ENCODE measurements at regions not wholly inside any gene's neighbourhood (a gene's known extent, or its start where the extent isn't known, plus 50 kb on each side); places are given as distances from the start of the nearest gene placed in this dataset.

DNA sequence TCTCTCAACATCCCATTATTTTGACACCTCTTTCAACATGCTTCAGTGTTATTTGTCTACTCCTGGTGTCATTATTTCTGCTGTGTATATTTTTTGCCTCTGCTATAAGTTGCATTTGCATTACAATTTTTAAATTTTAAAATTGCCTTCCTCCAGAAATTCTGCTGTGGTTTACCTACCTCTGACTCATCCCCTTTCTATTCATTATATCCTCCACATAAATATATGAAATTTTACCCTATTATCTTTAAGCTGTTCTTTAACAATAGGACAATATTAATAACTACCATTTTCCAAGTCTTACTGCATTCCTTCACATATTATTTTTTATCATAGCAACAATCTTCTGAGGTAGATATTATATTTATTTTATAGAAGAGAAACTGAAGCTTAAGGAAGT lies 178.1 kb upstream of the NRIP1 start:
- no peak for DNase-seq

DNA sequence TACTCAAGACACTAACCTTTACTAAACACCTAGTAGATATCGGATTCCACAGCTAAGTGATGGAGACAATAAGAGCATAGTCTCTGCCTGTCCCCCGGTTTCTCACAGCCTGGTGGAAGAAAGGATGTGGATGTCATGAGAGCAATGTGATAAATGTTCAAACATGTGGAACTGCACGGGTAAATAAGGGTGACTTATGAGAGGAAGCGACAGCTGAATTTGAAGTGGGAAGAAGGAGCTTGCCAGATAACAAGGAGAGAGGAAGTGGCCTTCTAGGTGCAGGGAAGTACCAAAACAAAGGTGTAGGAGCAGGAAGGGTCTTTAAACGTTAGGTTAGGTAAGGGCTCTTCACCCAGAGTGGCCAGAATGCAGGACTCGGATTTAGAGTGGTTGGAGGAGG lies 178.6 kb upstream of the NRIP1 start:
- no peak for DNase-seq

DNA sequence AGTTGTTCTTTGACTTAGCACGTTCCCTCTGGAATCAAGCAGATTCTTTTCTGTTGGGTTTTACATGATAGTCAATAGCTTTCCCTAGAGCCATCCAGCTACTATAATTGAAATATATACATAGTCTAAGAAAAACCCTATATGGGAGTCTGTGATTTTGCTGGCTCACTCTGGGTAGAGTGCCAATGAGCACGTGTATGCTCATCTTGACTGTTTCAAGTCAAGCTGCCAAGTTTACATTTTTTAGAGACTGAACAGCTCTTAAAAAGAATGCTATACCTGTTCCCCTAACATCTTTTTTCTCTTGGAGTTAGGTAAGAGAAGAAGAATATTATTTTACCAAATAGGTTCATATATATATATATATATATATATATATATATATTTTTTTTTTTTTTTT lies 182.8 kb upstream of the NRIP1 start:
- DNase-seq, result no peak

DNA sequence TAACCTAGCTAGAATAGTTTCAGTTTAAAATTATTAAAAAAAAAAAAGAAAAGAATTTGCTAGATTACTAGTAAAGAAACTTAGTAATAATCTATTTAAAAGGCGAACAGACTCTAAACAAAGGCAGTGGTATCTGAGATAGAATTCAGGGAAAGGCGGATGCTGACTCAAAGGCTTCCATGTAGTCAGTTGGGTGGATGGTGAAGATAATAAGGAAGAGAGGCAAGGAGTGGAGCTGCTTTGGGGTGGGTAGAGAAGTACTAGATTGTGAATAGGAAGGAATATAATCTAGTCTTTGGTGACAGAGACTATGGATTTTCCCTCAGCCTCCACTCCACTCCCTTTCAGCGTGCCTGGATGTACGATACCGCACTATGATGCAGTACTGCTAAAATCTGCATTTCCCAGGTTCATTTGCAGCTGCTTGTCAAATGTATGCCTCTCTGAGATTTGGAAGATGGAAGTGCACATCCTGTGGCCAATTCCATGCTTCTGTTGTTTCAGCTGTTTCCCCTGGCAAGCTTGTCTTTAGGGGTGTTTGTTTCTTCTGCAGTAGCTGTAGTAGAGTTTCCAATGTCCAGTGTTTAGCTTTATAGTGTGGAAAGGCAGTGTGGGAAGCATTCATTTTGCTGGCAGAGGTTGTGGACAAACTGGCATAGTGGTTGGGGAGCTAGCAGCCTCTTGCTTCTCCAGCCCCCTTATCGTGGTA lies 184.6 kb upstream of the NRIP1 start:
- DNase-seq, result no peak

DNA sequence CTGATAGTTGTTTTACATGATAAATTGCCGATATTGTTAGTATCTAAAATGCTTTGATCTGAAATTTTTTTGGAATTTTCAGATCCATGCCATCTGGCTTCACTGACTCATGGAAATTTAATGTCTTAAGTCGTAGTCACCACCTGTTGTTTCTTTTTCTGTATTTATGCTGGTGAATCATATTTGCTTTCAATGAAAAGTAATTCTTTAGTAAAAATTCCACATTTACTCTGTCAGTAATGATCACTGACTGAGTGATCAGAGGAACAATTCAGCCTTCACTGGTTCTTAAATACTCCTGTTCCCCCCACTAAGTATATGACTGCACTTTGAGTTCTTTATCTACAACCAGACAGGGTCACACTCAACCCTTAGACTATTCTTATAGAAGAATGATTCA lies 185.6 kb upstream of the NRIP1 start:
- DNase-seq, result no peak

DNA sequence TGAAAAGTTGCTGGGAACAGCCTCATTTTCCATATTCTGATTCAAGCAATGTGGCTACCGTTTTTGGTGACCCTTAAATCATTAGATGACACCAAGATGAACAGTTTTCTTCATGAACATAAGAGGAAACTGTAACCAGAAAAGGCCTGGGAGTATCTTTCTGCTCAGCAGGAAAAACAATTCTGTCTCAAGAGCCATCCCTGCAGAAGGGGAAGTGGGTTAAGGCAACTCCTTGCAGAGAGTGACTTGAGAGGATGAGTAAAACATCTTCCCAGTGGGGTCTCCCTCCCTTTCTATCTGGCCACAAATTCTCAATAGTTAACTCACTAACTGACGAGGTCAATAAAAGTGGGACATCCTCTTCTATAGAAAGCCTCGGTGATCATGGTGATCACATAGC lies 187.6 kb upstream of the NRIP1 start:
- DNase-seq, result no peak

DNA sequence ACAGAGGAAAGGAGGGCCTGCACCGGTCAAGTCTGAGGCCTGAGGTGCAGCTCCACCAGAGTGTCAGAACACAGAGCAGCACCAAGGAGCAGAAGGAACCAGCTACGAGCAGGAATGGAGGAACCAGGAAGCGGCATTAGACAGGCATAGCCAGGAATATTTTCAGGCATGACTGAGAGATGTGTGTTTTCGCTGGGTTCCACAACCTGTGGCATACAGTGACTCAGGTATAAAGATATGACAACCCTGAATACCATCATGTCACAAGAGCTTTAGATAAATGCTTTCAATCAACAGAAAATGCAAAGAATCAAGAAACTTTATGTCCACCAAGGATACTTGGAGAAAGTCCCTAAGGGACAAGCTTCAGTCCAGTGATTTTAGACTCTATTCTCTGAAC lies 189.3 kb upstream of the NRIP1 start:
- no peak for DNase-seq

DNA sequence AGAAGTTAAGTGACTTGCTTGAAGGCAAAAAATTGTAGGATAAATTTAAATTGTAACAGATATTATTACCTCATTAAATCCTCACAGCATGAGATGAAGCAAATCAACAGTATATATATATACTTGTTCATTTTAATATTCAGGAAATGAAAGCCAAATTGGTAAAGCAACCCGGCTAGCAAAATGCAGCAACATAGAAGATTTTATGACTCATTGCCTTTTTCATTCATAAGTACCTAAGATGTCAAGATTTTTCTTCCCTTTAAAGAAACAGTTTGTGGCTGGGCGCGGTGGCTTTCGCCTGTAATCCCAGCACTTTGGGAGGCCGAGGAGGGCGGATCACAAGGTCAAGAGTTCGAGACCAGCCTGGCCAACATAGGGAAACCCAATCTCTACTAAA lies 190.5 kb upstream of the NRIP1 start:
- no peak for DNase-seq

DNA sequence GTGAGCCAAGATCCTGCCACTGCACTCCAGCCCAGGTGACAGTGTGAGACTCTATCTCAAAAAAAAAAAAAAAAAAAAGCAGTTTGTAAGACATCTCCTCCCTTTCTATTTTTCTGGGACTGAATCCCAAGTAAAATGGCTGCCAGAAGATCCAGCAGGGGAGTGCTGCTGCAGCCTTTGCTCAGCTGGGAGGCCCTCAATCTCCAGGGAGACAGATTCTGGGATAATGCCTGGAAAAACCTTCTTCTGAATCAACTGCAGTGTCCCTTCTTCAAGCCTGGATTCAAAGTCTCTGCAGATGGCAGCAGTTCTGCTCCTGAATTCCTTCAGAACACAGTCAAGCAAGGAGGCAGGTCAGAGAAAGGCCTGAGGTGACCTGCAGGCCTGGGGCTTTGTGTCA lies 191.0 kb upstream of the NRIP1 start:
- no peak for DNase-seq

DNA sequence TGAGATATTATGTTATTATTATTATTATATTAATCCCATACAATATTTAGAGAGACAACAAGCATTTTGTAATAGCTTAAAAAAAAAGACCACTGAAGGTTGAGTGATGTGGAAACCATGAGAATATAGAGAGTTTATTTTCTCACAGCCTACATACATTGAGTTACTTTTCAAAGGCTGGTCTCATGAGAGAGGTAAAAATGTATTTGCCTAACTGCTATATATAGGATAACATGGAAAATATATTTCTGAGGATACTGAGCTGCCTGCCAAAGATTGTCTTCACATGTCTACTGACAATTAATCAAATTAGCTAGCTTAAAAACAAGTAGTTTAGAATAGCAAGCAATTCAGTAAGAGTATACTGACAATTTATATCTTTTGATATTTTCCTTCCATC lies 192.2 kb upstream of the NRIP1 start:
- DNase-seq, result no peak

DNA sequence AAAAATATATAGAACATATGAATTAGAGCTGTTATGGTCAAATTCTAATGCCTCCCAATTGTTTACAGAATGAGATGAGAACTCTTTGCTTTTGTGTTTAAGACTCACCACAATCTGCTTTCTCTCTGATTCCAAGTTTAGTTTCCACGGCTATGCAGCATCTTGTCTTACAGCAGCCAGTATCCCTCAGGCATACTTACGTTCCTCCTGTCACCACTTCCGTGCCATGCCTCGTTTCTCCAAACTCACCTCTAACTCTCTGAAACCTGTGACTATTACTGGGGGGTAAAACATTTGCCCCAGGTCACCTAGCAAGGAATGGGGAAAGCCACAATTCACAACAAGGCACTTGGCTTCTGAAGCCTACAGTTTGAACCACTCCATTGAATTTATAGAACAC lies 192.8 kb upstream of the NRIP1 start:
- no peak for DNase-seq

DNA sequence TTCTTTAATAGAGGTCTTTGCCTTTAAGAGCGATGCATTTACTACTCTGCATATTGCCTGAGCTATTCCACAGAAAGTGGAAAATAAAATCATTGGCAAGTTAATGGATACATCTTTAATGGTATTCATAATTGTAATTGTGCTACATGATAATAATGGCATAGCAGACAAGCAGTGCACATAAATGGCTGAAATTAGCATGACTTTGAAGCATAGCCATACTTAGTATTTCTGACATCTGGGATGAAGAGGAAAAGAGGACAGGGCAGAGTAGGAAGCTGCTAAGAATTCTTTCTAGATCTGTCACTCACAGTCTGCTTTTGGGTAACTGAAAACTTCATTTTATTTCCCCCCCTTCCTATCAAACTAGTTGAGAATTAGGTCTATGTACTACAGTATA lies 195.0 kb upstream of the NRIP1 start:
- DNase-seq, result no peak

DNA sequence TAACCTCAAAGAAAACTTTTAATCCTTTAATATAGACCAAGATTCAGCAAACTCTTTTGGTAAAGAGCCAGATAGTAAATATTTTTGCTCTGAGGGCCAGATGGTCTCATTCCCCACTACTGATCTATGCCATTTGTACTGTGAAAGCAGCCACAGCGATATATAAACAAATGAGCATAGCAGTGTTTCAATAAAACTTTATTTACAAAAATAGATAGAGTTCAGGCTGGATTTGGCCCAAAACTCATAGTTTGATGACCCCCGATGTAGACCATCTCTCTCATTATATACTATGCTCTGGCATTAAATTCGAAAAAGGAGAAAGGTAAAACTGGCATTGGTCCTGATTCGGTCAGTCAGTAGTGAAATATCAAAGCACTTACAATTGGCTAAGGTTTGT lies 195.8 kb upstream of the NRIP1 start:
- no peak for DNase-seq

DNA sequence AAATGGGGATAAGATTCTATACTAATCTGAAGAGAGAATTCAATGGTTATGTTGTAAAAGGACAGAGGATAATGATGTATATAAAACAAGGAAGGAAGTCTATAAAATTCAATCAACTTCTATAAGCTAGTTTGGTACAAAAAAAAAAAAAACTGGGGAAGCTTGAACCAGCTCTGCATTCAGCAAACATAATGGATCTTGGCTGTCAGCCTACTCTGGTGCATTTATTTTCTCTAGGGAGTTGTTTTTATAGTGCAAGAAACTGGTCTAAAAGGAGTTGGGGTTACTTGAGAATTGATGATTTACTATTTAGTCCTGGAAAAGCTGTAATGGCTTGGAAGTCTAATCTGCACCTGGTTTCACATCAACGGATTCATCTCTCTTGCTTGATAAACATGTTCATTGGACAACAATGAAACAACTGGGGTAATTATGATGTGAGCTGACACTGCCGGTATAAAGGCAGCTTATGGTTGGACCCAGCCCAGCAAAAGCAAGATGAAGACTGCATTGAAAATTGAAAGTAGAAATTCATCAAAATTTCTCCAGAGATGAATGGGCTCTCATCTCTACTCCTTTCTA lies 199.4 kb upstream of the NRIP1 start:
- no peak for DNase-seq

DNA sequence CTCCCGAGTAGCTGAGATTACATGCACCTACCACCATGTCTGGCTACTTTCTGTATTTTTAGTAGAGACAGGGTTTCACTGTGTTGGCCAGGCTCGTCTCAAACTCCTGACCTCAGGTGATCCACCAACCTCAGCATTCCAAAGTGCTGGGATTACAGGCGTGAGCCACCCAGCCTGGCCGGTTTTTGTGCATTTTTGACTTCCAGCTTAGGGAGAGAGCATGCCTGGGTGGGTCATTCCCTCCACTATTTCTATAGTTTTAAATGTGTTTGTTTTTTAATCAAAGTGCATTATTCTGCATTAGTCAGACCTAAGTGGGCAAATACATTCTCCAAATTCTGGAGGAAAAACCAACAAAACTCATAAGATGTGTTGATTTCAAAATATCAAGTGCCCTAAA lies 207.4 kb upstream of the NRIP1 start:
- DNase-seq, result no peak

DNA sequence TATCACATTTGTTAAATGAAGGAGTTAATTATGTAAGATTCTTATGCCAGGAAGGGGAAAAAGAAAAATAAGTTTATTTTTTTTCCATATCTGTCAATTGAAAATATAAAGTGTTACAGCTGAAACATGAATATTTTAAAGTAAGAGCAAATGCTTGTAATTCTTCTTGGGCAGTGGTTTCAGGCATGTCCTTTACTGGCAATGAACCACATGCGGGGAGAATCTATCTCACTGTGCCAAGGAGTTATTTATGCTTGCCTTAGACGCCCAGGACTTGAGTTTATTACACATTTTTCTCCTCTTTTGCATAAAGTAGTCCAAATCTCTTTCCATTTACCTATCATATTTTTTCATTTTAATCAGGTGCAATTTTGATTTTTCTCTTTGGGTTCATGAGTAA lies 207.8 kb upstream of the NRIP1 start:
- DNase-seq, result no peak

DNA sequence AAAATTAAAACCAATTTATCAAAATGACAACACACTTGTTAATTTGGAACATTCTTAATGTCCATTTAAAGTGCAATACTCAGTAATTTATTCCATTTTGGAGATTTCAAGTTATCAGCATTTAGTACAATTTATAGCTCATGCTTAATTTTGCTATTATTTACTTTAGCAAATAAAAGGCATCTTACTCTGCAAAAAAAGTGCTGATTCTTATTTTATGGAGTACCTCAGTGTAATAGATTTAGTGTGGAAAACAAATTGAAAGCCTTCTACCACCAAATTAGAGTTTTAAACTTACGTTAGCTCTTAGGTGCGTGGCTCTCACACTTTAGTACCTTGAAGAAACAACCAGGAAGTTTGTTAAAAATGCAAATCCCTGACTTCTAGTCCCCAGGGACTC lies 208.4 kb upstream of the NRIP1 start:
- no peak for DNase-seq

DNA sequence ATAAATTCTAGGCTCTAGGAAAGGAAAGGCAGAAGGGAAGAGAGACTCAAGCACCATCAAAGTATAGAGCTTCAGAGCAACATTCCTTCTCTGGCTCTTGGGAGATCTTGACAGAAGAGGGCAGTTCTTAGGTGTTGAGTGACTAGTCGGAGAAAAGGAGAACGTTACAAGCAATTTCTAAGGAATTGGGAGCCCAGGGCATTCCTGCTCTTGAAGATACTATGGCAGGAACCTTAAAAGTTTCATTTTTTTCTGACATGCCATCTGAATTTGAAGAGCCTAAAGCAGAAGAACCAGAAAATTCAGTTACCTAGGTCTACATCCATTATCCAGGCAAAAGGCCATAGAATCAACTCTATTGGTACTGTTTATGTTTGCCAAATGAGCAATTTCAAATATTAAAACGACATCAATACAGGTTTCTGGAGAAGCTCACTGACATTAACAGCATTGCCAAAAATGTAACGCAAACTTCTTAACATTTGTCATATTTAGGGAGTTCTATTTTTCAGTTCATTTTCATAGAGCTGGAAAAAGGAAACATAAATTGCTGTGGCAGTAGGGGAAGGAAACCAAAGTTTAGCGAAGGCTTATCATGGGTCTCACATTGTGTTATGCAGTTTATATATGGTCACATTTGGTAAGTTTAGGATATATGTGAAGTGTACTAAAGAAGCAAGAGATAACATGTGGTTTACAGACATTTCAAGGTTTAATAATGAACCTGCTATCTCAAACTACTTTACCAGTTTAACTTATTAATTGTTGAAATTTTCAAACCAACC lies 210.1 kb upstream of the NRIP1 start:
- DNase-seq, result no peak

DNA sequence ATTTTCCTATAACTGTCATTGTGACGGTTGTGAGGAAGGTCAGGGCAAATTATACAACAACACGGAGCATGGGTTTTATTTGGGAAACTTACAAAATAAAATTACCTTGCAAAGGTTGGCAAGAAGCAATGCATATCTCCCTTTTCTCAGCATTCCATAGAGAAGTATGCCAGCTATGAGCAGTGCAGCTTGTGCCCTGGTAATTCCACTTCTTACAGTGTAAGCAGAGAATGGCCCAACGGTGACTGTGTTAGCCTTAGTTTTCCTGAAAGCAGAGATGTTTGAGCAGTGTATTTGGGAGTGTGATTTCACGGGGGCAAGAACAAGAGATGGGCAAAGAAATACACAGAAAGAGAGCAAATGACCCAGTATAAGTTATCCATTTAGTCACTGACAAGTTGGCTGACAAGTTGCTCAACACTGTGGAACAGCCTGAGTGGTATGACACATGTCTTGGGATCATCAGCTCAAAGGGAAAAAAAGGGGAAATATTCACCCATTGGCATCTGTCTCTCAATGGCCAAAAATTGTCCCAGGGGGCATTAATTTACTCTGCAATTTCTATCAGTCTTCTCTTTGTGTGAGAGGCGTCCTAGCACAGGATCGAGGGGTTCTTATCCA lies 210.9 kb upstream of the NRIP1 start:
- no peak for DNase-seq

DNA sequence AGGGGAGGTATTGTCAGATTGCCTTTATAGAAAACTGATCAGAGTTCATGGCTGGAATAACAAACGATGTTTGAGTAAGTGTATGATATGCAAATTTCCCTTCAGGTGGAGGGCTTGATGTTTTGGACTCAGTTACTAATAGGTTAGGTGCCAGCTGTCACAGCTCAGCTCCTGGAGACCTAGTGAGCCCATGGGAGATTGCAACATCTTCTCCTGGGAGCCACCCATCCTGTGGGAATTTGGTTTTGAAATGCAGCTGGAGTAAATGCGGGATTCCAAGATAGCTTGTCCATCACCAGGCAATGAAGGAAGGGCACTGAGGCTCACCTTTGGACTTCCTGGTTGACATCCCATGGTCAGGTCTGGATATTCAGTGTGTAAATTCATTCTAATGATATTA lies 211.4 kb upstream of the NRIP1 start:
- no peak for DNase-seq

DNA sequence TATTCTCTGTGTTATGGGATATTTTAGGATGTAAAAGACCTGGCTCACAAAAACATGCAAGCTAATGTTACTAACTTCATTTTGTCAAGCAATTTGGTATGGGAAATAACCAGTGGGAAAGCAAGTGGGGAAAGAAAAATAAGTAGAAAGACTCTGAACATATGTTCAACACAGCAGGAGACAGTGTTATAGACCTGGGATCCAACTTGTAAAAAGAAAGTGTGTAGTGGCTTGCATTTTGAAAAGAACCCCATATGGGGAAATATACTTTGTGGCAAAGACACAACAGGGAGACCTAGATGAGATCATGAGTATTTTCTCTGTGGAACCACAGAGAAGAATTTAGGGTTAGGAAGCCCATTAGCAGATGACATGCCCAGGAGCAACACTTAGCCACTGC lies 212.7 kb upstream of the NRIP1 start:
- no peak for DNase-seq

DNA sequence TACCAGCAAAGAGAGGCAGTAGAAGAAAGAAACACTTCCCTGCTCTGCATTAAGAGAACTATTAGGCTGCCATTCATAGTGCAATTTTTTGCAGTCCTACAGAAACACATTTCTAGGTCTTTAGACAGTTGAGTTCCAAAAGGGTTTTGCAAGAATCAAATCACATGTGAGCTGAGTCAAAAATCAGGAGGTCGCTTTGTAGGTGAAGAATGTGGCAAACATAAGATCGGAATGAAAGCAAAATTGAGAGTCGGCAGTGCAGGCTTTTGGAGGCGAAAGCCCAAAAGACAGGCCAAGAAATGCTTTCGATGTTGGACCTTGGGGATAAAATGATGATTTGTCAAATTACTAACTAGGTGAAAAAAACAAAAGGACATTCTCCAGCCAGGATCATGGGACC lies 213.5 kb upstream of the NRIP1 start:
- no peak for DNase-seq

DNA sequence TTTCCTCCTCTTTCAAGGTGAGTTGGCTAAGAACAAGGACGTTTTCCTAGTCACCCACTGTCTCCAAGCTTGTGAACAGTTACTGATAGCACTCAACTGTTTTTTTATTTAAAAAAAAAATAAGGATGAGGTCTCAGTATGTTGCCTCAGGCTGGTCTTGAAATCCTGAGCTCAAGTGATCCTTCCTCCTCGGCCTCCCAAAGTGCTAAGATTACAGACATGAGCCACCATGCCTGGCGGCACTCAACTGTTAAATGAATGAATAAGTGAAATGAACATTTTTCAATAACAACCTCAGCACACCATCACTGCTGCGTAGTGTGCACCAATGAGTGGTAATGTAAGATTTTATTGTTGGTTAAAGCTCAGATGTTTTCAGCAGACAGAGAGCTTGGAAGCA lies 214.1 kb upstream of the NRIP1 start:
- no peak for DNase-seq

DNA sequence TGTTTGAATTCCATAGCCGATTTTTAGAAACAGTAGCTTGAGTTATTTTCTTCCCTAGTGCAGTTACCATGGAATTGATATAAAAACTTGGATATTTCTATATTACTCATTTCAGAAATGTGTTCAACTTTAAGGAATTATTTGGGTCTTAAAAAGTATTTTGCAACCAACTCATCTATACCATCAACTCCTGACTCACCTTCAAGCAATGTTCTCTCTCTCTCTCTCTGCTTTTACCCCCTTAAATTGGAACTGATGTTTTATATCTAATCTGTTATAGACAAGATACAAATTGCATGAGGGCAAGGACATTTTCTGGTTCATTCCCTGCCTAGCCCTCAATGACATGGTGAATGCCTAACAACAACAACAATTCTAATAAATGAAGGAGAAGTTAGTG lies 214.7 kb upstream of the NRIP1 start:
- no peak for DNase-seq
